Right atrium auricular region (tissue), 2 donors: ENCODE measurements at regions not wholly inside any gene's neighbourhood (a gene's known extent, or its start where the extent isn't known, plus 50 kb on each side); places are given as distances from the start of the nearest gene placed in this dataset.
"Not testable (repeated sequence)": the region's sequence is repeated elsewhere in the genome, so short reads cannot be mapped to it uniquely, and the experiment has no call there.

Experiments
- DNase-seq: peaks from one replicate; pipeline ENCODE4 v3.0.0-alpha.2; 2019; ENCODE audit warnings: low spot score
- H3K27ac ChIP-seq, 2 donors: fragments of 200-600 bp; sonication (generic); 1 replicate in 1 of 2; 2 replicates in 1 of 2; pipeline ENCODE4 v1.5.1; 2016 to 2019
- H3K27me3 ChIP-seq, 2 donors: fragments of 200-600 bp; sonication (generic); one replicate each; pipeline versions ENCODE4 v1.5.1 to v1.6.0; 2017 to 2019
- H3K36me3 ChIP-seq: fragments of 200-600 bp; sonication (generic); one replicate; pipeline ENCODE4 v1.5.1; 2016
- H3K4me1 ChIP-seq, 2 donors: fragments of 200-600 bp; sonication (generic); one replicate each; pipeline versions ENCODE4 v1.5.1 to v1.6.0; 2017 to 2019
- H3K4me3 ChIP-seq, 2 donors: fragments of 200-600 bp; sonication (generic); 1 replicate in 1 of 2; 2 replicates in 1 of 2; pipeline ENCODE4 v1.5.1; 2017 to 2019; ENCODE audit warnings: mild to moderate bottlenecking in 1 of 2, moderate library complexity in 1 of 2
- H3K9me3 ChIP-seq, 2 donors: fragments of 200-600 bp; sonication (generic); one replicate each; pipeline ENCODE4 v1.5.1; 2019
- CTCF ChIP-seq, 2 donors: fragments of 200-600 bp; sonication (generic); IDR thresholded peaks; one replicate each; pipeline ENCODE4 v1.5.1; 2019; ENCODE audit warnings: antibody characterized with exemption in 2 of 2

GRCh38 chrX:12076046-12076445 lies 62.2 kb upstream of the FRMPD4 start:
- no peaks in the 10 kb centered on the region for H3K9me3 ChIP-seq

GRCh38 chrX:12080265-12080664 lies 58.0 kb upstream of the FRMPD4 start:
- no peaks in the 10 kb centered on the region for H3K4me1 ChIP-seq
- no peak overlapping the region for H3K4me3 ChIP-seq
- TF ChIP-seq CTCF (IDR thresholded peaks at IDR 0.05): peak in 1 of 2 donors; percentile 59
- H3K27me3 ChIP-seq: no peaks in the 10 kb centered on the region
- no peaks in the 10 kb centered on the region for H3K9me3 ChIP-seq
- no peak overlapping the region for H3K27ac ChIP-seq
- DNase-seq: no peak
- H3K36me3 ChIP-seq: no peaks in the 10 kb centered on the region

More at GRCh38 chrX:12076046-12076445, 62.2 kb upstream of the FRMPD4 start:
- Histone ChIP-seq H3K4me1 (no peaks in the 10 kb centered on the region), H3K36me3 (no peaks in the 10 kb centered on the region), H3K4me3 (no peak overlapping the region), H3K27me3 (no peaks in the 10 kb centered on the region), H3K27ac (no peak overlapping the region)
- no peak for DNase-seq
- no peak for TF ChIP-seq CTCF (IDR thresholded peaks at IDR 0.05)

GRCh38 chrX:12082959-12083358 lies 55.3 kb upstream of the FRMPD4 start:
- H3K36me3 ChIP-seq, DNase-seq: not testable (repeated sequence)

More at GRCh38 chrX:12082959-12083358, 55.3 kb upstream of the FRMPD4 start:
- H3K4me1 ChIP-seq, H3K27me3 ChIP-seq, H3K27ac ChIP-seq, H3K4me3 ChIP-seq, H3K9me3 ChIP-seq: not testable (repeated sequence)
